ENCODE measurements at regions not wholly inside any gene's neighbourhood (a gene's known extent, or its start where the extent isn't known, plus 50 kb on each side); places are given as distances from the start of the nearest gene placed in this dataset.

DNA sequence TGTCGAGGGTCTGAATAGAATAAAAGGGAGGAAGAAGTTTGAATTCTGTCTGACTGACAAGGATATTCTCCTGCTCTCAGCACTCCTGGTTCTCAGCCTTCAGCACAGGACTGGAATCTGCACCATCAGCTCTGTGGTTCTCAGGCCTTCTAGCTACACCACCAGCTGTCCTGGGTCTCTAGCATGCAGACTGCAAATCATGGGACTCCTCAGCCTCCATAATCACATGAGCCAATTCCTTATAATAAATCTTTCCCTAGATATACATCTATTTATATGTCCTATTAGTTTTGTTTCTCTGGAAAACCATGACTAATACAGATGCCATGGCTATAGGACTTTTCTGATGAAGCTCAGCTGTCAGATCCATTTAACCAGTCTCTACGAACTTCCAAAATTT is 132.8 kb upstream of the ECI2 start:
- H3K9me3 ChIP-seq = no peaks in the 10 kb centered on the region
- no peaks in the 10 kb centered on the region for H3K36me3 ChIP-seq
- intact Hi-C loops (cut with DNase I; ENCODE audit: low total_unique reads) = no loop called here
- no peak overlapping the region for H3K4me3 ChIP-seq
- no peak for TF ChIP-seq POLR2A (IDR thresholded peaks at IDR 0.05)
- TF ChIP-seq POLR2AphosphoS5 (IDR thresholded peaks at IDR 0.05) = no peak
- TF ChIP-seq, protein P1, sequence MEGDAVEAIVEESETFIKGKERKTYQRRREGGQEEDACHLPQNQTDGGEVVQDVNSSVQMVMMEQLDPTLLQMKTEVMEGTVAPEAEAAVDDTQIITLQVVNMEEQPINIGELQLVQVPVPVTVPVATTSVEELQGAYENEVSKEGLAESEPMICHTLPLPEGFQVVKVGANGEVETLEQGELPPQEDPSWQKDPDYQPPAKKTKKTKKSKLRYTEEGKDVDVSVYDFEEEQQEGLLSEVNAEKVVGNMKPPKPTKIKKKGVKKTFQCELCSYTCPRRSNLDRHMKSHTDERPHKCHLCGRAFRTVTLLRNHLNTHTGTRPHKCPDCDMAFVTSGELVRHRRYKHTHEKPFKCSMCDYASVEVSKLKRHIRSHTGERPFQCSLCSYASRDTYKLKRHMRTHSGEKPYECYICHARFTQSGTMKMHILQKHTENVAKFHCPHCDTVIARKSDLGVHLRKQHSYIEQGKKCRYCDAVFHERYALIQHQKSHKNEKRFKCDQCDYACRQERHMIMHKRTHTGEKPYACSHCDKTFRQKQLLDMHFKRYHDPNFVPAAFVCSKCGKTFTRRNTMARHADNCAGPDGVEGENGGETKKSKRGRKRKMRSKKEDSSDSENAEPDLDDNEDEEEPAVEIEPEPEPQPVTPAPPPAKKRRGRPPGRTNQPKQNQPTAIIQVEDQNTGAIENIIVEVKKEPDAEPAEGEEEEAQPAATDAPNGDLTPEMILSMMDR (IDR thresholded peaks at IDR 0.05) = no peak
- no peak for DNase-seq (ENCODE audit: low spot score in 2 of 2)
- H3K4me1 ChIP-seq = no peaks in the 10 kb centered on the region
- H3K27me3 ChIP-seq = no peaks in the 10 kb centered on the region
- H3K27ac ChIP-seq = no peak overlapping the region

DNA sequence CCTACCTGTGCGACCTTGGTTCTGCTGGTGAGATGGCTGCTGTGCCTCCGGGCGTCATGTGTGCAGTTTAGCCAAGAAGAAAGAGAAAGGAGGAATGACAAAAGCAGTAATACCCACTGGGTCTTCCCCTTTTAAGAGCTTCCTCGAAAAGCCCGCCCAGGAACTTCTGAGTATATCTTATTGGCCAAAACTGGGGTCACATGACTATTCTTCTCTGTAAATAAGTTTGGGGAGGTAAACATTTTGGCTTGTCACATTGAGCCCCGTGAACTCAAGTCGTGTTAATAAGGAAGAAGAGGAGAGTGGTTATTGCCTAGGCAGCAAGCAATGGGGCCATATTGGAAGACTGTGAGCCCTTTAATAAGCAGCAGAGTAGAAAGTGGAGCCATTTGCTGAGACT is 130.4 kb upstream of the ECI2 start:
- H3K36me3 ChIP-seq = no peaks in the 10 kb centered on the region
- H3K27me3 ChIP-seq = no peaks in the 10 kb centered on the region
- intact Hi-C loops (cut with DNase I; ENCODE audit: low total_unique reads) = no loop called here
- H3K27ac ChIP-seq = no peak overlapping the region
- DNase-seq (ENCODE audit: low spot score in 2 of 2) = no peak
- H3K9me3 ChIP-seq = no peaks in the 10 kb centered on the region
- TF ChIP-seq POLR2A (IDR thresholded peaks at IDR 0.05) = no peak
- TF ChIP-seq POLR2AphosphoS5 (IDR thresholded peaks at IDR 0.05) = no peak
- TF ChIP-seq, protein P1 (IDR thresholded peaks at IDR 0.05) = no peak
- H3K4me3 ChIP-seq = no peak overlapping the region
- no peaks in the 10 kb centered on the region for H3K4me1 ChIP-seq

DNA sequence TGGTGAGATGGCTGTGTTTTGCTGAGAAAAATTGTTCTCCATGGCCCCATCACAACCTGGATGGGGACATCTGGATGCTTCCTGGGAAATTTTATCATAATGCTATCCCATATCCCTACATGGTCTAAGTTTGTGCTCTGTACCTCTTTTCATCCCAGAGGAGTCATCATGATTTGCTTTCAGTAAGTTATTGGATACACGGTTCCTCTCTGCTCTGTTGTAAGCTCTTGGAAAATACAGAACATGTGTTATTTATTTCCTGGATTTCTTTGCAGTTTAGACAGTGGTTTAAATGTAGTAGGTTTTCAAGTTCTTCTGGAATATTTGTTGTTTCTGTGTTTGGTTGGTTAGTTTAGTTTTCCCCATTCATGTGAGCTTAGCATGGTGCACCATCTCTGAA is 129.2 kb upstream of the ECI2 start:
- intact Hi-C loops (cut with DNase I; ENCODE audit: low total_unique reads) = no loop called here

DNA sequence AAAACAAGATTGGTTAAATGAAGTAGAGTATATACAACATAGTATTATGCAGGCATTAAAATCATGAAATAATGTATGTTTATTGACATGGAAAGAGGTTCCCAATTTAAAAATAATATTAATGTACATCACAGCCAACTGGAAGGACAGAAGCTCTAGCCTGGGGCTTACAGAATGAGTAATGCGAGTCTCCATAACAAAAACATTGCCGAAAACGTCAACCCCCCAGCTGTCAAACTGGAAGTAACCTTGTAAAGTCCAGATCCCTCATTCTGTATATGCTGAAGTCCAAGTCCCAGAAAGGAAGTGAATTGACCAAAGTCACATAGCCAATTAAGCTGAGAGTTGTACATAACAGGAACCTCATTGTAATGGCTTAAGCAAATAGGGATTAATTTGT is 128.7 kb upstream of the ECI2 start:
- Histone ChIP-seq H3K4me3 (no peak overlapping the region), H3K27me3 (no peaks in the 10 kb centered on the region), H3K4me1 (no peaks in the 10 kb centered on the region), H3K9me3 (no peaks in the 10 kb centered on the region), H3K27ac (no peak overlapping the region), H3K36me3 (no peaks in the 10 kb centered on the region)
- TF ChIP-seq, protein P1 (IDR thresholded peaks at IDR 0.05) = no peak
- TF ChIP-seq POLR2AphosphoS5 (IDR thresholded peaks at IDR 0.05) (no peak), POLR2A (IDR thresholded peaks at IDR 0.05) (no peak)
- no peak for DNase-seq (ENCODE audit: low spot score in 2 of 2)
- intact Hi-C loops (cut with DNase I; ENCODE audit: low total_unique reads) = no loop called here

More for the DNA sequence above, 129.2 kb upstream of the ECI2 start:
- no peaks in the 10 kb centered on the region for H3K27me3 ChIP-seq
- no peak overlapping the region for H3K4me3 ChIP-seq
- H3K9me3 ChIP-seq = no peaks in the 10 kb centered on the region
- no peaks in the 10 kb centered on the region for H3K36me3 ChIP-seq
- TF ChIP-seq, protein P1 (IDR thresholded peaks at IDR 0.05) = no peak
- TF ChIP-seq POLR2AphosphoS5 (IDR thresholded peaks at IDR 0.05) (no peak), POLR2A (IDR thresholded peaks at IDR 0.05) (no peak)
- no peak for DNase-seq (ENCODE audit: low spot score in 2 of 2)
- H3K27ac ChIP-seq = no peak overlapping the region
- H3K4me1 ChIP-seq = no peaks in the 10 kb centered on the region

DNA sequence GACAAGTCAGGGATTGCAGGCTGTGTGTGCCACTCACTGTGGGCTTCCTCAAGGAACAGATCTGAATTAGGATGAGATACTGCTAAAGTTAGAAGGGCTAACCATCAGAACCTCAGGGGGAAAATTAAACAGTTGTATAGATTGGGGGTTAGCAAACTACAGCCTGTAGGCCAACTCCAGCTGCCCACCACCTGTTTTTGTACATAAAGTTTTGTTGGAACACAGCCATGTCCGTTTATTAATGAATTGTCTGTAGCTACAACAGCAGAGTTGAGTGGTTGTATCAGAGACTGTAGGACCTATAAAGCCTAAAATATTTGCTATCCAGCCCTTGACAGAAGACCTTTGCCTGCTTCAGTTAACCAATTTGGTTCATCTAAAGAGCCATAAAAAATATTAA is 127.2 kb upstream of the ECI2 start:
- Histone ChIP-seq H3K4me1 (no peaks in the 10 kb centered on the region), H3K9me3 (no peaks in the 10 kb centered on the region), H3K27me3 (no peaks in the 10 kb centered on the region), H3K27ac (no peak overlapping the region), H3K4me3 (no peak overlapping the region), H3K36me3 (no peaks in the 10 kb centered on the region)
- no peak for DNase-seq (ENCODE audit: low spot score in 2 of 2)
- intact Hi-C loops (cut with DNase I; ENCODE audit: low total_unique reads) = no loop called here
- TF ChIP-seq POLR2A (IDR thresholded peaks at IDR 0.05) (no peak), POLR2AphosphoS5 (IDR thresholded peaks at IDR 0.05) (no peak)
- TF ChIP-seq, protein P1 (IDR thresholded peaks at IDR 0.05) = no peak

Measured in breast epithelium (tissue), 4 donors.